Caco-2 (cell line): ENCODE measurements at regions not wholly inside any gene's neighbourhood (a gene's known extent, or its start where the extent isn't known, plus 50 kb on each side); places are given as distances from the start of the nearest gene placed in this dataset.

ENCODE experiments used
- BruUV-seq: library from RNA; stranded (reverse); fragments of 400-500 nt; replicated peaks from 2 replicates; lab custom pipeline; 2021; lab: Mats Ljungman, UMichigan
- CTCF ChIA-PET: fragments of 300-600 bp; sonication (Branson Sonifier 250); formaldehyde crosslinking; loops from one replicate; lab custom pipeline; 2022; ENCODE audit warnings: antibody characterized with exemption; lab: Charles Lee
- POLR2A ChIA-PET: fragments of 300-600 bp; sonication (Branson Sonifier 250); formaldehyde crosslinking; loops from one replicate; lab custom pipeline; 2022; ENCODE audit warnings: antibody characterized with exemption; lab: Charles Lee
- DNase-seq, 2 experiments: peaks; one replicate each; pipeline versions ENCODE4 v3.0.0 to v3.0.0-alpha.2; 2020 to 2022
- H3K27me3 ChIP-seq: replicated peaks from 2 replicates; pipeline ENCODE4 v1.6.0; 2011; ENCODE audit warnings: low read length; ENCODE audit not compliant: control insufficient read depth, insufficient read depth
- H3K36me3 ChIP-seq: 2 replicates; pipeline ENCODE4 v1.5.1; 2011; ENCODE audit warnings: low read length; ENCODE audit not compliant: control insufficient read depth, insufficient read depth
- H3K4me1 ChIP-seq: fragments of 250-450 bp; sonication (Bioruptor Pico); 2 replicates; pipeline ENCODE4 v1.5.1; 2020; ENCODE audit warnings: mild to moderate bottlenecking
- H3K4me3 ChIP-seq: 2 replicates; pipeline ENCODE4 v1.5.1; 2011; ENCODE audit warnings: low read depth, mild to moderate bottlenecking, control low read depth, low read length
- H3K9me3 ChIP-seq: fragments of 250-450 bp; sonication (Bioruptor Pico); 2 replicates; pipeline ENCODE4 v1.5.1; 2020; ENCODE audit warnings: mild to moderate bottlenecking, moderate library complexity
- H3K27ac Mint-ChIP-seq: one replicate; pipeline ENCODE4 v1.8.0; 2022; ENCODE audit warnings: mixed read lengths; ENCODE audit not compliant: unreplicated experiment
- H3K27me3 Mint-ChIP-seq: one replicate; pipeline ENCODE4 v1.8.0; 2022; ENCODE audit warnings: mixed read lengths; ENCODE audit not compliant: insufficient read depth, unreplicated experiment
- H3K36me3 Mint-ChIP-seq: one replicate; pipeline ENCODE4 v1.8.0; 2022; ENCODE audit warnings: mild to moderate bottlenecking, mixed read lengths; ENCODE audit not compliant: insufficient read depth, unreplicated experiment
- H3K4me1 Mint-ChIP-seq: one replicate; pipeline ENCODE4 v1.8.0; 2022; ENCODE audit warnings: low read depth, mixed read lengths; ENCODE audit not compliant: unreplicated experiment
- H3K4me3 Mint-ChIP-seq: one replicate; pipeline ENCODE4 v1.8.0; 2022; ENCODE audit warnings: mild to moderate bottlenecking, moderate library complexity, mixed read lengths; ENCODE audit not compliant: unreplicated experiment
- H3K9me3 Mint-ChIP-seq: one replicate; pipeline ENCODE4 v1.8.0; 2022; ENCODE audit warnings: mixed read lengths; ENCODE audit not compliant: unreplicated experiment
- CTCF ChIP-seq, 2 experiments: fragments of 200-600 bp in 1 of 2; IDR thresholded peaks; 1 replicate in 1 of 2; 2 replicates in 1 of 2; pipeline versions ENCODE4 v1.5.1 to v1.8.0; 2011 to 2022; ENCODE audit warnings: antibody characterized with exemption in 1 of 2, control low read depth in 1 of 2, inconsistent platforms in 1 of 2, low read depth in 1 of 2, low read length in 1 of 2, mild to moderate bottlenecking in 1 of 2, moderate library complexity in 1 of 2; ENCODE audit not compliant: insufficient read depth in 1 of 2, severe bottlenecking in 1 of 2, unreplicated experiment in 1 of 2
- intact Hi-C: fragments of 100-400 bp; cut with micrococcal nuclease; formaldehyde crosslinking; loops from one replicate; pipeline ENCODE4 v1.10.0; 2022; ENCODE audit not compliant: unreplicated experiment

DNA sequence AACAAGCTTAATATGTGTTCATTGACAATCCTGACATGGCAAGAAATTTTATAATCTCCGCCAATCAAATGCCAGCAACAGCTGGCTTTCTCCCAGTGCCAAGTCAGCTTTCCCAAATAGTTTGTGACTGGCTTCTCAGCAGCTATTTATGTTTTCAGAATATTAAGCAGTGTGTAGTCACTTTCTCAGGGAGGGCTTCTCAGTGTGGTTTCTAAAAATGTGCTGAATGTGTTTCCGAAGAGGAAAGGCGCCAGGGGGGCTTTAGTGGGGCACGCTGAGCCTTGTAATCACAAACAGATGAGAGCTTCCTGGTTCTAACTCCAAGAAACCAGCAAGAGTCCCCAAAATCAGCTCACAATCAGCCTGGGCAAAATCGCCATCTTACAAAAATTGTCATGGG, 258.7 kb upstream of the CPEB2 start:
- intact Hi-C loops = no loop called here
- H3K9me3 ChIP-seq = no peaks in the 10 kb centered on the region
- H3K4me1 Mint-ChIP-seq = no peaks in the 10 kb centered on the region
- ChIA-PET POLR2A (no interaction called here), CTCF (no interaction called here)
- no peak overlapping the region for H3K4me3 ChIP-seq
- no peaks in the 10 kb centered on the region for H3K9me3 Mint-ChIP-seq
- H3K36me3 ChIP-seq = no peaks in the 10 kb centered on the region
- no TSS peak for BruUV-seq
- no peaks in the 10 kb centered on the region for H3K36me3 Mint-ChIP-seq
- no peak overlapping the region for H3K27ac Mint-ChIP-seq
- no peak for DNase-seq
- H3K4me3 Mint-ChIP-seq = no peak overlapping the region
- no peaks in the 10 kb centered on the region for H3K27me3 Mint-ChIP-seq
- H3K4me1 ChIP-seq = no peaks in the 10 kb centered on the region
- no peaks in the 10 kb centered on the region for H3K27me3 ChIP-seq
- TF ChIP-seq CTCF (IDR thresholded peaks at IDR 0.05; ENCODE audit: insufficient read depth in 1 of 2, low read depth in 1 of 2, low read length in 1 of 2, severe bottlenecking in 1 of 2, unreplicated experiment in 1 of 2) = no peak

DNA sequence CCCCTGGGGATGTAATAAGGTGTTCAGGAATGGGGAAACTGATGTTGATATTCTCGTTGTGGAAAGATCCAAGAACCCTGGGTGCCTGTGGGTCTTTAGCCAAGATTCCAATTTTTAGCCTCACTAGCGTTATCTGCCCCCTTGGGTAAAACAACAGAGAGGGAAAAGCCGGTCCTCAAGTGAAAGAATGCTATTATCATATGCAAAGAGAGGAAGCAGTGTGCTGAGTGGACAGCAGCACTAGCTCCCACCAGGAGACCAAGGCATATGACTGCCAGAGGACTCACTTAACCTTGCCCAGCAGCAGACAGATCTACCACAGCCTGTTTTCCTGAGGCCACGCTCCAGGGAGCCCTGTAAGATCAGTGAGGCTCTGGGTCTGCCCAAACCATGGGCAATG, 257.9 kb upstream of the CPEB2 start:
- ChIA-PET POLR2A (no interaction called here), CTCF (no interaction called here)
- Mint-ChIP-seq H3K27me3 (no peaks in the 10 kb centered on the region), H3K36me3 (no peaks in the 10 kb centered on the region), H3K4me3 (no peak overlapping the region), H3K4me1 (no peaks in the 10 kb centered on the region), H3K9me3 (no peaks in the 10 kb centered on the region), H3K27ac (no peak overlapping the region)
- intact Hi-C loops = no loop called here
- H3K4me1 ChIP-seq = no peaks in the 10 kb centered on the region
- H3K4me3 ChIP-seq = no peak overlapping the region
- no TSS peak for BruUV-seq
- no peaks in the 10 kb centered on the region for H3K36me3 ChIP-seq
- no peak for DNase-seq
- no peaks in the 10 kb centered on the region for H3K27me3 ChIP-seq
- no peak for TF ChIP-seq CTCF (IDR thresholded peaks at IDR 0.05; ENCODE audit: insufficient read depth in 1 of 2, low read depth in 1 of 2, low read length in 1 of 2, severe bottlenecking in 1 of 2, unreplicated experiment in 1 of 2)
- no peaks in the 10 kb centered on the region for H3K9me3 ChIP-seq

DNA sequence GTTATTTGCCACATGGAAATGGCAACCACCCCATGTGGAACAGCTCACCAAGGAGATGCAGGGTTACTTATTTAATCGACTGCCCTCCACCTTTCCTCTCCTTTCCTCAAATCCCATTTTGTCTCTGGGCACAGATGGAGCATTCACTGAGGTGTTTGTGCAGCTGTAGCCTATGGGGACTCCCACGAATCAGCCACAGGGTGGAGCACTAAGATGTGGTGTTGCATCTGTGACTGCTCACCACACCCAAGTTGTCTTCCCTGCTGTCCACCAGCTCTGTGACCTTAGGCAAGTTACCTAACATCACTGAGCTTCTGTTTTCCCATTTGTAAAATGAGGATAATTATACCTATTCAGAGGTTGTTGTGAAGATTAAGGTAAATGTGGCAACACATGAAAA, 252.4 kb upstream of the CPEB2 start:
- BruUV-seq = no TSS peak
- no peaks in the 10 kb centered on the region for H3K27me3 Mint-ChIP-seq
- DNase-seq = no peak
- H3K9me3 ChIP-seq = no peaks in the 10 kb centered on the region
- H3K36me3 Mint-ChIP-seq = no peaks in the 10 kb centered on the region
- no peaks in the 10 kb centered on the region for H3K4me1 ChIP-seq
- no peaks in the 10 kb centered on the region for H3K4me1 Mint-ChIP-seq
- H3K36me3 ChIP-seq = no peaks in the 10 kb centered on the region
- no peak overlapping the region for H3K27ac Mint-ChIP-seq
- ChIA-PET POLR2A (no interaction called here), CTCF (no interaction called here)
- intact Hi-C loops = no loop called here
- H3K9me3 Mint-ChIP-seq = peaks cover 22% of the 10 kb centered on the region
- no peak overlapping the region for H3K4me3 ChIP-seq
- H3K27me3 ChIP-seq = no peaks in the 10 kb centered on the region
- no peak overlapping the region for H3K4me3 Mint-ChIP-seq
- no peak for TF ChIP-seq CTCF (IDR thresholded peaks at IDR 0.05; ENCODE audit: insufficient read depth in 1 of 2, low read depth in 1 of 2, low read length in 1 of 2, severe bottlenecking in 1 of 2, unreplicated experiment in 1 of 2)
